ENCODE measurements at regions not wholly inside any gene's neighbourhood (a gene's known extent, or its start where the extent isn't known, plus 50 kb on each side); places are given as distances from the start of the nearest gene placed in this dataset.

GRCh38 chr11:101745756-101746155 lies 161.9 kb upstream of the TRPC6 start:
- BruUV-seq (replicated peaks): no TSS peak
- Histone ChIP-seq H4K20me1 (replicated peaks; ENCODE audit: control insufficient read depth, insufficient read depth, low read length) (no peaks in the 10 kb centered on the region), H3K36me3 (ENCODE audit: control insufficient read depth, insufficient read depth, low read length) (no peaks in the 10 kb centered on the region), H3K9me3 (replicated peaks; ENCODE audit: control insufficient read depth, insufficient read depth, low read depth, low read length) (no peaks in the 10 kb centered on the region), H3K9ac (ENCODE audit: insufficient read depth in 1 of 2, low read depth in 2 of 2, low read length in 2 of 2) (no peak overlapping the region), H3K4me2 (ENCODE audit: insufficient read depth, low read length) (no peak overlapping the region), H3K27me3 (ENCODE audit: control insufficient read depth in 2 of 2, insufficient read depth in 2 of 2, low read length in 2 of 2) (no peaks in the 10 kb centered on the region), H3K9me1 (ENCODE audit: control insufficient read depth, insufficient read depth, low read length) (no peaks in the 10 kb centered on the region), H3K79me2 (ENCODE audit: control insufficient read depth, insufficient read depth, low read length) (no peaks in the 10 kb centered on the region), H3K4me3 (no peak overlapping the region), H3K4me1 (replicated peaks in 1 of 2; ENCODE audit: control insufficient read depth in 2 of 2, insufficient read depth in 2 of 2, low read length in 2 of 2) (no peaks in the 10 kb centered on the region), H3K27ac (ENCODE audit: extremely low read depth, low read depth, low read length) (no peak overlapping the region), H2AFZ (ENCODE audit: low read depth, low read length) (no peak overlapping the region)
- ATAC-seq (no peak), FAIRE-seq (no peak), DNase-seq (ENCODE audit: extremely low read depth in 1 of 4, low spot score in 3 of 4) (no peak)
- ChIA-PET POLR2A (no interaction called here), CTCF (ENCODE audit: low intra/inter-chr PET ratio) (no interaction called here)
- intact Hi-C loops (cut with micrococcal nuclease) (no loop called here), in situ Hi-C loops (cut with MboI) (no loop called here)
- WGBS (ENCODE audit: insufficient coverage, low coverage, missing lambda C conversion rate): 0% methylated on average over 1 of the region's 1 CpG
- TF ChIP-seq EZH2 (IDR thresholded peaks at IDR 0.05; ENCODE audit: borderline replicate concordance, low read depth, low read length): no peak
- TF ChIP-seq SMARCE1 (IDR thresholded peaks at IDR 0.05): no peak
- TF ChIP-seq EWSR1 (IDR thresholded peaks at IDR 0.05; ENCODE audit: borderline replicate concordance, low read depth, partially characterized antibody): no peak
- no peak for TF ChIP-seq HDAC2 (IDR thresholded peaks at IDR 0.05)

- Histone ChIP-seq H3K9ac (ENCODE audit: insufficient read depth in 1 of 2, low read depth in 2 of 2, low read length in 2 of 2) (no peak overlapping the region), H3K36me3 (ENCODE audit: control insufficient read depth, insufficient read depth, low read length) (no peaks in the 10 kb centered on the region), H4K20me1 (replicated peaks; ENCODE audit: control insufficient read depth, insufficient read depth, low read length) (no peaks in the 10 kb centered on the region), H2AFZ (ENCODE audit: low read depth, low read length) (no peak overlapping the region), H3K27me3 (ENCODE audit: control insufficient read depth in 2 of 2, insufficient read depth in 2 of 2, low read length in 2 of 2) (no peaks in the 10 kb centered on the region), H3K9me3 (replicated peaks; ENCODE audit: control insufficient read depth, insufficient read depth, low read depth, low read length) (no peaks in the 10 kb centered on the region), H3K9me1 (ENCODE audit: control insufficient read depth, insufficient read depth, low read length) (no peaks in the 10 kb centered on the region), H3K79me2 (ENCODE audit: control insufficient read depth, insufficient read depth, low read length) (no peaks in the 10 kb centered on the region), H3K4me2 (ENCODE audit: insufficient read depth, low read length) (no peak overlapping the region), H3K4me1 (replicated peaks in 1 of 2; ENCODE audit: control insufficient read depth in 2 of 2, insufficient read depth in 2 of 2, low read length in 2 of 2) (no peaks in the 10 kb centered on the region), H3K4me3 (no peak overlapping the region), H3K27ac (ENCODE audit: extremely low read depth, low read depth, low read length) (no peak overlapping the region)
- in situ Hi-C loops (cut with MboI): no loop called here
- ChIA-PET CTCF (ENCODE audit: low intra/inter-chr PET ratio) (no interaction called here), POLR2A (no interaction called here)
- intact Hi-C loops (cut with micrococcal nuclease): no loop called here
- ATAC-seq: no peak
- BruUV-seq (replicated peaks): no TSS peak
- DNase-seq (ENCODE audit: extremely low read depth in 1 of 4, low spot score in 3 of 4): no peak
- no peak for FAIRE-seq
- TF ChIP-seq E2F3 (CRISPR knock-in tag; IDR thresholded peaks at IDR 0.05) (no peak), WHSC1 (IDR thresholded peaks at IDR 0.05; ENCODE audit: low read length) (no peak), CEBPG (CRISPR knock-in tag; IDR thresholded peaks at IDR 0.05) (no peak), CEBPG (tag; conservative IDR thresholded peaks at IDR 0.05 in 1 of 2, IDR thresholded peaks at IDR 0.05 in 1 of 2) (no peak), XRCC4 (IDR thresholded peaks at IDR 0.05; ENCODE audit: extremely low read depth, insufficient read depth, insufficient read length) (no peak), MBD2 (IDR thresholded peaks at IDR 0.05; ENCODE audit: borderline replicate concordance, low read depth) (no peak)
- TF ChIP-seq, protein P1, sequence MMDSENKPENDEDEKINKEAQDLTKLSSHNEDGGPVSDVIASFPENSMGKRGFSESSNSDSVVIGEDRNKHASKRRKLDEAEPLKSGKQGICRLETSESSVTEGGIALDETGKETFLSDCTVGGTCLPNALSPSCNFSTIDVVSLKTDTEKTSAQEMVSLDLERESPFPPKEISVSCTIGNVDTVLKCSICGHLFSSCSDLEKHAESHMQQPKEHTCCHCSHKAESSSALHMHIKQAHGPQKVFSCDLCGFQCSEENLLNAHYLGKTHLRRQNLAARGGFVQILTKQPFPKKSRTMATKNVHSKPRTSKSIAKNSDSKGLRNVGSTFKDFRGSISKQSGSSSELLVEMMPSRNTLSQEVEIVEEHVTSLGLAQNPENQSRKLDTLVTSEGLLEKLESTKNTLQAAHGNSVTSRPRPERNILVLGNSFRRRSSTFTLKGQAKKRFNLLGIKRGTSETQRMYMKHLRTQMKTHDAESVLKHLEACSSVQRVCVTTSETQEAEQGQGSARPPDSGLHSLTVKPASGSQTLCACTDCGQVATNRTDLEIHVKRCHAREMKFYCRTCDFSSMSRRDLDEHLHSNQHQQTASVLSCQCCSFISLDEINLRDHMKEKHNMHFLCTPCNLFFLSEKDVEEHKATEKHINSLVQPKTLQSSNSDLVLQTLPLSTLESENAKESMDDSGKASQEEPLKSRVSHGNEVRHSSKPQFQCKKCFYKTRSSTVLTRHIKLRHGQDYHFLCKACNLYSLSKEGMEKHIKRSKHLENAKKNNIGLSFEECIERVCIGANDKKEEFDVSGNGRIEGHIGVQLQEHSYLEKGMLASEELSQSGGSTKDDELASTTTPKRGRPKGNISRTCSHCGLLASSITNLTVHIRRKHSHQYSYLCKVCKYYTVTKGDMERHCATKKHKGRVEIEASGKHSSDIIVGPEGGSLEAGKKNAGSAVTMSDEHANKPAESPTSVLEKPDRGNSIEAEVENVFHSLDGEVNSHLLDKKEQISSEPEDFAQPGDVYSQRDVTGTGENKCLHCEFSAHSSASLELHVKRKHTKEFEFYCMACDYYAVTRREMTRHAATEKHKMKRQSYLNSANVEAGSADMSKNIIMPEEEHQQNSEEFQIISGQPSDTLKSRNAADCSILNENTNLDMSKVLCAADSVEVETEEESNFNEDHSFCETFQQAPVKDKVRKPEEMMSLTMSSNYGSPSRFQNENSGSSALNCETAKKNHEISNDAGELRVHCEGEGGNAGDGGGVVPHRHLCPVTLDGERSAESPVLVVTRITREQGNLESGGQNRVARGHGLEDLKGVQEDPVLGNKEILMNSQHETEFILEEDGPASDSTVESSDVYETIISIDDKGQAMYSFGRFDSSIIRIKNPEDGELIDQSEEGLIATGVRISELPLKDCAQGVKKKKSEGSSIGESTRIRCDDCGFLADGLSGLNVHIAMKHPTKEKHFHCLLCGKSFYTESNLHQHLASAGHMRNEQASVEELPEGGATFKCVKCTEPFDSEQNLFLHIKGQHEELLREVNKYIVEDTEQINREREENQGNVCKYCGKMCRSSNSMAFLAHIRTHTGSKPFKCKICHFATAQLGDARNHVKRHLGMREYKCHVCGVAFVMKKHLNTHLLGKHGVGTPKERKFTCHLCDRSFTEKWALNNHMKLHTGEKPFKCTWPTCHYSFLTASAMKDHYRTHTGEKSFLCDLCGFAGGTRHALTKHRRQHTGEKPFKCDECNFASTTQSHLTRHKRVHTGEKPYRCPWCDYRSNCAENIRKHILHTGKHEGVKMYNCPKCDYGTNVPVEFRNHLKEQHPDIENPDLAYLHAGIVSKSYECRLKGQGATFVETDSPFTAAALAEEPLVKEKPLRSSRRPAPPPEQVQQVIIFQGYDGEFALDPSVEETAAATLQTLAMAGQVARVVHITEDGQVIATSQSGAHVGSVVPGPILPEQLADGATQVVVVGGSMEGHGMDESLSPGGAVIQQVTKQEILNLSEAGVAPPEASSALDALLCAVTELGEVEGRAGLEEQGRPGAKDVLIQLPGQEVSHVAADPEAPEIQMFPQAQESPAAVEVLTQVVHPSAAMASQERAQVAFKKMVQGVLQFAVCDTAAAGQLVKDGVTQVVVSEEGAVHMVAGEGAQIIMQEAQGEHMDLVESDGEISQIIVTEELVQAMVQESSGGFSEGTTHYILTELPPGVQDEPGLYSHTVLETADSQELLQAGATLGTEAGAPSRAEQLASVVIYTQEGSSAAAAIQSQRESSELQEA (IDR thresholded peaks at IDR 0.05; ENCODE audit: low read depth): no peak
Measured at GRCh38 chr11:101743828-101744227, 160.0 kb upstream of the TRPC6 start.

Data from K562 (cell line).